Activated CD8-positive, alpha-beta memory T cell treated with anti-CD3 and anti-CD28 coated beads for 24 hours (primary cell): ENCODE measurements at regions not wholly inside any gene's neighbourhood (a gene's known extent, or its start where the extent isn't known, plus 50 kb on each side); places are given as distances from the start of the nearest gene placed in this dataset.
"Not testable (repeated sequence)": the region's sequence is repeated elsewhere in the genome, so short reads cannot be mapped to it uniquely, and the experiment has no call there.

Experiments used
- DNase-seq: peaks from one replicate; pipeline ENCODE4 v3.0.0-alpha.2; 2020

GRCh38 chr5:130708754-130709153 lies 456.3 kb downstream of the HINT1 start:
- DNase-seq: no peak

GRCh38 chr5:130706696-130707095 lies 458.4 kb downstream of the HINT1 start:
- no peak for DNase-seq

DNA sequence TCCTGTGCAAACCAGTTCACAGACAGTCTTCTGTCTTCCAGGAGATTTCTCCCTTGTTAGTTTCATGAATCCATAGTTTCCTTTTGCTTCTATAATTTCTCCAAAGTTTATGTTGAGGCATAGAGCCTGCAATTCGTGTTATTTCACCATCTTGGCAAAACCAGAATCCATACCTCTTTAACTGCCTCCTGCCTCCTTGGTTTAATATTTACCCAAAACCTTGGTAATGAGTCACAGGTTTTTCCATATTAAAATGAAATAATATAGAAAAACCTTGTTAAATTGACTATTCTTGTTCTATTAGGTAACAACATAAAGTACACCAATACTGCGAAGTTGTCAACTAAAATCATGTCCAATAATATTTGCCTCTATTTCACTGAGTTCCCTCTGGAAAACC lies 459.7 kb downstream of the HINT1 start:
- no peak for DNase-seq

DNA sequence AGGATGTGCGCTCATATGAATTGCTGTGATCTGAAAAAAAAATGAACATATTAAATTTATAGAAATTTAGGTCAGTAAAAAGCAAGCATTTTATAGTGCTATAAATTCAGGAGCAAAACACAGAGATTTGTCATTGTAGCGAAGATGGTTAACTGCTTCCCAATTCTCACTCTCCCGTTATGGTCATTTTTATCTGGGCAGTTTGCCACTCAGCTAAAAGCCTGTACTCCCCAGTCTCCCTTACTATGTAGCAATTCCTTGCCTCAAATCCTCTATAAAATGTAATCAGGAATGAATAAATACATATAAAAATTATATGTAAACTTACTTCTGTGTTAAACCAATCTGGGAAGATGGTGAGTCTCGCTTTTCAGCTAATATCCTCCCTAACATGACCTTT lies 471.5 kb downstream of the HINT1 start:
- DNase-seq: no peak

GRCh38 chr5:130692770-130693169 lies 472.3 kb downstream of the HINT1 start:
- no peak for DNase-seq

GRCh38 chr5:130689831-130690230 lies 475.2 kb downstream of the HINT1 start:
- no peak for DNase-seq

DNA sequence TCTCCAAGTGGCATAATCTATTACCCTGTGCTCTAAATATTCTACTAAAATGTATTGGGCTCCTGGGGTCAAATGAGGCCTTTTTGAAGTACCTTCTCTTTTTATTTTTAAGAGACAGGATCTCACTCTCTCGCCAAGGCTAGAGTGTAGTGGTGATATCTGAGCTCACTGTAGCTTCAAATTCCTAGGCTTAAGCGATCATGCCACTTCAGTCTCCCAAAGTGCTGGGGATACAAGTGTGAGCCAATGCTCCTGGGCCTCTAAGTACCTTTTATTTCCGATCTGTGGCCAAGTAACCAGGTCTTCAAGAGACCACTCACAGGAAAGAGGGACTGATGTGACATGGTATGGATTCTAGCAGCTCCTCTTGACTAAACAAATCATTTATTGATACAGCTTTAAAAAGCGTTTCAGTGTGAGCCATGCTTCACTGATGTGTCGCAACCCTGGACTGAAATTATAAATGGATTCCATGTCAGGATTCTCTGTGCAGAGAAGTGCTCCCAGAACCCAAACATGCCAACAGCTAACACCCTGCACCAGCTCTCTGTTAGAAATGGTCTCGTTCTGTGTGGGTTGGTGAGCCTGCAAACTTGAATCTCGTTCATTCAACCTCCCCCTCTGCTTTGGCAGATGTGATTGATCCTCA lies 477.8 kb downstream of the HINT1 start:
- no peak for DNase-seq

DNA sequence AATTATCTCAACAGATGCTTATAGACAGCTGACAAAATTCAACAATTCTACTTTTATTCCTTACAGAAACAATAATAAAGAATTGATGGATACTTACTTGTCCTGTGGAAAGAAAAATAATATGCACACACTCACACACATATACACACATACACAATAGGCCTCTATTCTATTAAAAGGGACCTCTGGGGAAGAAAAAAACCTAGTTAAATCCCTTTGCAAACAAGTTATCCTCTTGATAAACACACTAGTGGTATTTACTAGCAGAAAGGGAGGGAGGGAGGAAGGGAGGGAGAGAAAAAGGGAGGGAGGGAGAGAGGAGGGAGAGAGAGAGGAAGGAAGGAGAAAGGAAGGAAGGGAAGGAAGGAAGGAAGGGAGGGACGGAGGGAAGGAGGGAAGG lies 486.4 kb downstream of the HINT1 start:
- DNase-seq: no peak

- no peak for DNase-seq
Observed at GRCh38 chr5:130666462-130666861, 498.6 kb downstream of the HINT1 start.

DNA sequence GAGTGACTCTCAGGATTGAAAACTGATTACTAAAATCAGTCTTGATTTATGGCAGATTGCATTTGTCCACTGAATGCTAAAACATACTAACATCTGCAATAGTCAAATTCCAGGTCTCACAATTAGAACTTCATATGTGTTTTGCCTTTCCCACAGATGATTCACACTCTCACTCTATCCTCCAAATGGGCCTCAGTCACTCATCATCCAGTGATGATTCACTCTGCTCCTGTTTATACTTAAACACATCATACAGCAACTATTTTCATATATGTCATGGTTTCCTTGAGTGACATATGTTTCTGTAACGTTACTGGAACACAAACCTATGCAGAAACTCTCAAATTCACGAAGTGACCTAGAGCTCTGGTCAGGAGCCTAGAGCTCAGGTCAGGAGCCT lies 512.9 kb downstream of the HINT1 start:
- no peak for DNase-seq

- DNase-seq: no peak
Observed at GRCh38 chr5:130651440-130651839, 513.6 kb downstream of the HINT1 start.

DNA sequence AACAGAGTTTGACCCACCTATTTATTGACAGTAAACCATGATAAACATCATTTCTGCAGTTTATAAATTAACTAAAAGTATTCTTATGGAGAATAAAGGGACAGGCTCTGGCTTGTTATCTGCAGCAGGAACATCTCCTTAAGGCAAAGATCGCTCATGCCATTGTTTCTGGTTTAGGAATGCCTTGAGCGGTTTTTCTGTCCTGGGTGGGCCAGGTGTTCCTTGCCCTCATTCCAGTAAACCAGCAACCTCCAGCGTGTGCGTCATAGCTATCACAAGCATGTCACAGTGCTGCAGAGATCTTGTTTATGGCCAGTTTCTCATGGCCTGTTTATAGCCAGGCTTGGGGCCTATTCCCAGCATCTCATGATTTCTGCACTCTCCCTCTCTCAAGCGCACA lies 521.7 kb downstream of the HINT1 start:
- no peak for DNase-seq

DNA sequence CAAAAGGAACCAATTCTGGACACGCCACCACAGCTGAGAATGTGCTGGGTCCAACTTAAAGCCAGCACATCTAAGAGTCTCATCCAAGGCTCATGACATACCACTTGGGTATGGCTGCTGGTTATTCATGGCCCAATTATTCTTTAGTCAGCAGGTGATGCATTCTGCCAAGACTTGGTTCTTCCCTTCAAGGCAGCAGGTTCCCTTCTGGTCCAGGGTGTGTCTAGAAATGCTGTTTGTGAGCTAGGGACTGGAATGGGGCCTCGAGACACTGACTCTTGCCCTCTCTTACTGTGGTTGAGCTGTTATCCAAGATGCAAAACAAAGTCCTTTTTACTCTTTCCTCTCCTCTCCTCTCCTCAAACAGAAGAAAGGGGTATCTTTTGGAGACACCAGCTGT lies 522.6 kb downstream of the HINT1 start:
- DNase-seq: no peak

- no peak for DNase-seq
Observed at GRCh38 chr5:130627145-130627544, 537.9 kb downstream of the HINT1 start.

GRCh38 chr5:130624805-130625204 lies 540.3 kb downstream of the HINT1 start:
- DNase-seq: no peak

DNA sequence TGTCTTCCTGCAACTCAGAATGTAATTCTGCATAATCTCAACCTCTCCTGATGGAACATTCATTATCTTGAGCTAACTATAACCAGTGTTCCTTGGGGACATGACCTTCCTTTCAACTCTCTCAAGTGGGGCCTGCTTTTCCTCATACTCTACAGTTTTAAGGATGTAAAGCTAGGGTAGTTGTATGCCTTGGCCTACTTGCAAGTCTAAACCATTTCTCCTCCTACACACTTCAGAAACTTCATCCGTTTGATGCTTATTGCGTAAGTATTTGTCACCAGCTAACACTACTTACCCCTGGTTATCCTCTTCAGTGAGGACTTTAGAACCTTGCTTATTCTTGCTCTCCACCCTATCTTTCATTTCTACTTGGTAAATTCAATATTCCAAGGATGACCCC lies 548.9 kb downstream of the HINT1 start:
- DNase-seq: no peak

- DNase-seq: no peak
Observed at GRCh38 chr5:130605234-130605633, 559.8 kb downstream of the HINT1 start.

DNA sequence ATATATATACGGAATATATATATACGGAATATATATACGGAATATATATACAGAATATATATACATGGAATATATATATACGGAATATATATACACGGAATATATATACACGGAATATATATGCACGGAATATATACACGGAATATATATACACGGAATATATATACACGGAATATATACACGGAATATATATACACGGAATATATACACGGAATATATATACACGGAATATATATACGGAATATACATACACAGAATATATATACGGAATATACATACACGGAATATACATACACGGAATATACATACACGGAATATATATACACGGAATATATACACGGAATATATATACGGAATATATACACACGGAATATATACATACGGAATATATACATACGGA lies 568.4 kb downstream of the HINT1 start:
- DNase-seq: not testable (repeated sequence)

GRCh38 chr5:130580264-130580663 lies 584.8 kb downstream of the HINT1 start:
- DNase-seq: no peak

DNA sequence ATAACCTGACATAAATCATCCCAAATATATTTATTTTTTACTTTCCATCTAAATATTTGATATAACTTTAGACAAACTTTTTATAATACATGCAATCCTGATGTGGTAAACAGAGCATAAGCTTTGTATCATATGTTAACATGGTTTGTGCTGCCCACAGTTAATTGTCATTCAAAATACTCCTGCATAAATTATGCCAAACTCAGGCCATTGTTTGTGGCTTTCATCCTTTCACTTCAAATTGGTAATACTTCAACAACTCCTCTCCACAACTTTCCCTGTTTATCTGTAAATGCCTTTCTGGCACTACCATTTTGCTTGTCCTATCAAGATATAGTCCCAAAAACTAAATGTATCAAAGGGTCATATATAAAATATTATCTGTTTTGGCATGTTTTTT lies 586.7 kb downstream of the HINT1 start:
- DNase-seq: no peak

DNA sequence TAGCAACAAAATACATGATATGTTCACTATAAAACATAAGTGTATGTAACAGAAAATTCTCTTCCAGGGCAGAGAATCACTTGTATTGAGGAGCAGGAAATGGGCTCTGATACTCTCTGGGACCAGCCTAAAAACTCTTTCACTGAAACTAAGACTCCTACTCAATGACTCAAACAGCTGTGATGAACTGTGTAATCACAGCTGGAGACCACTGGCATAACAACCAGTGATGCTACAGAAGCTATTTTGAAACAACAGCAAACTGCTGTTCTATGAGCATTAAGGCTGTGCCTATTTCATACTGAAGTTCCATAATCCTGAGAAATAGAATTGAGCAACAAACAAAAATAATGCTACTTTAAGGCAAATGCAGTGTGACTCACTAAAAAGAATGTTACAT lies 594.0 kb downstream of the HINT1 start:
- no peak for DNase-seq

- no peak for DNase-seq
Observed at GRCh38 chr5:130568791-130569190, 596.3 kb downstream of the HINT1 start.

GRCh38 chr5:130555429-130555828 lies 609.6 kb downstream of the HINT1 start:
- DNase-seq: no peak

DNA sequence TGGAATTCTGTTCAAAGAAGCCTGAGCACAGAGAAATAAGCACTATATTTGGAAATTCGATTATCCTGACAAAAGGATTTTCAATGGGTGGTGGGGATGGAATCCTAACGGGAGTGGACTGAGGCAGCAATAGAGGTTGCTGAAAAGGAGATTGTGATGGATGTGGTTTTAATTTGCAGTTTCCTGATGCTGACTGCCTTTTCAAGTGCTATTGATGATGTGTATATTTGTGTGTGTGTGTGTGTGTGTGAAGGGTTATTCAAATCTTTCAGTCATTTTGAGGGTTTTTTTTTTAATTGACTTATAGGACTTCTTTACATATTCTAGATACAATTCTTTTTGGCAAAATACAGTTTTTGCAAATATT lies 614.5 kb downstream of the HINT1 start:
- DNase-seq: no peak

DNA sequence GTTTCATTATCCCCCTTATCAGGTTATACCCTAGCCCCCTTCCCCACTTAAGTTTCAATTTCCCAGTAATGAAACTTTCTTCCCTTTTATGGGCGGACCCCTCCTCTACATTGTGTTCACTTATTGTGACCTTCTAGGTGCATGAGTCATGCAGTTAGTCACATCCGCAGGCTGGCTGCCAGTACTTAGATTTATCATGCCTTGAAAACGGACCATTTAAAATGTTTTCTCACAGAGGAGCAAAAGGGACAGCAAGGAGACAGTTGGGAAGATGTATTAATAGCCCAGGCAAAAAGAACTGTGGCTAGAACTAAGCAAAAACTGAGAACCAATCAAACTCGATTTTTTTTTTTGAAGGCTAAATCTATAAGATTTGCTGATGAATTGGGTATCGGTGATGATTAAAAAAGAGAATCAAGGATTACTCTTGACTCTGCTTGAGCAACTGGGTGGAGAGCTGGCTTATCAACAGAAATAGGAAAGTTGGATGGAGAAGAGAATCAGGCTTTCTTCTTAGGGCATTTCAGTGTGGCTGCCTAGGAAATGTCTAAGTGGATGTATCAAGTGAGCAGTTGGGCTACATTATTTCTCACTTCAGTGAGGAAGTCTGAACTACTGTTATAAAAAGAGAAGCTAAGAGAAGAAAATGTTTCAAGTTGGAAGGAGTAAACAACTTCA lies 615.0 kb downstream of the HINT1 start:
- no peak for DNase-seq
